ENCODE measurements at regions not wholly inside any gene's neighbourhood (a gene's known extent, or its start where the extent isn't known, plus 50 kb on each side); places are given as distances from the start of the nearest gene placed in this dataset.

DNA sequence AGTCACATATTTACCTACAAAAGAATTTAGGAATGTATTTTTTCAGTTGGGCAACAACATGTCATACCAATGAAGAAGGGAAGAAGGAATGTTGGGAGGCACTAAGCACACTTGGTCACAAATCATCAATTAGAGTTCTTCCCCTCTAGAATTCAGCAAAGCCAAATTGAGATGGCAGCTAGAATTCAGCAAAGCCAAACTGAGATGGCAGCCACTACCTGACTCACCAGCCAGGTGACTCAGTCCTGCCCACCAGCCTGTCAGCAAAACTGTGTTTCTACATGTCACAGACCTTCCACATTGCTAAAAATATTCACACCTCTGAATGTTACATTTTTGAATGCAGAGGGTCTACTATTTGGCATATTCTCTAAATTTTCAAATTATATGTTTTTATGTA is 63.2 kb upstream of the NOCT start:
- Histone ChIP-seq H3K36me3 (no peaks in the 10 kb centered on the region), H3K4me3 (no peak overlapping the region), H3K27ac (no peak overlapping the region), H3K27me3 (no peaks in the 10 kb centered on the region), H3K9me3 (no peaks in the 10 kb centered on the region), H3K4me1 (peaks cover 12 to 27% of the 10 kb centered on the region in 2 donors)
- no peak for DNase-seq
- no peak for TF ChIP-seq CTCF (IDR thresholded peaks at IDR 0.05)
- no peak for ATAC-seq
- intact Hi-C loops (cut with DNase I): no loop called here

- no peak for ATAC-seq
- intact Hi-C loops (cut with DNase I): no loop called here
- Histone ChIP-seq H3K9me3 (no peaks in the 10 kb centered on the region), H3K4me1 (peaks cover 12 to 23% of the 10 kb centered on the region in 2 donors), H3K27ac (no peak overlapping the region), H3K36me3 (no peaks in the 10 kb centered on the region), H3K4me3 (no peak overlapping the region), H3K27me3 (no peaks in the 10 kb centered on the region)
- no peak for TF ChIP-seq CTCF (IDR thresholded peaks at IDR 0.05)
- no peak for DNase-seq
These were observed 63.8 kb upstream of the NOCT start for GRCh38 chr4:138951764-138952163.

GRCh38 chr4:138949866-138950265 is 65.7 kb upstream of the NOCT start:
- Histone ChIP-seq H3K36me3 (no peaks in the 10 kb centered on the region), H3K27ac (no peak overlapping the region), H3K4me3 (no peak overlapping the region), H3K9me3 (no peaks in the 10 kb centered on the region), H3K27me3 (no peaks in the 10 kb centered on the region), H3K4me1 (peaks cover 12 to 23% of the 10 kb centered on the region in 2 donors)
- no peak for TF ChIP-seq CTCF (IDR thresholded peaks at IDR 0.05)
- ATAC-seq (no peak), DNase-seq (no peak)
- intact Hi-C loops (cut with DNase I): no loop called here

DNA sequence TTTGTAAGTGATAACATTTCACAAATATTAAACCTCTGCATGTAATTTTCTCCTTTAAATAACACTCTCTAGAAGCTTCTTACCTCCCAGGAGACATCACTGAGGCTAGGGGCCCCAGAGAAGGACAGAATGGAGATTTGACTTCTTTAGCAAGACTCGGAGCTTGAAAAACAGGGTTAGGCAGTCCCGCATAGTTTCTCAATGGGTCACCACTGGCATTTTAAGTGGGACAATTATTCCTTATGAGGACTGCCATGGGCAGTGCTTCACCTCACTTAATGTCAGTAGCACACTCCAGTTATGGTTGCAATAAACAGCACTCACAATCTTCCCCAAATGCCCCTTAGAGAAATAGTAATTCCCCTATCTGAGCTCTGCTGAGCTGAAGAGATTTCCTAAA is 66.7 kb upstream of the NOCT start:
- TF ChIP-seq CTCF (IDR thresholded peaks at IDR 0.05): no peak
- peak; percentile 80 for ATAC-seq
- Histone ChIP-seq H3K9me3 (no peaks in the 10 kb centered on the region), H3K27ac (no peak overlapping the region), H3K4me1 (peaks cover 6 to 13% of the 10 kb centered on the region in 2 donors), H3K4me3 (no peak overlapping the region), H3K36me3 (no peaks in the 10 kb centered on the region), H3K27me3 (no peaks in the 10 kb centered on the region)
- intact Hi-C loops (cut with DNase I): no loop called here
- DNase-seq: no peak

DNA sequence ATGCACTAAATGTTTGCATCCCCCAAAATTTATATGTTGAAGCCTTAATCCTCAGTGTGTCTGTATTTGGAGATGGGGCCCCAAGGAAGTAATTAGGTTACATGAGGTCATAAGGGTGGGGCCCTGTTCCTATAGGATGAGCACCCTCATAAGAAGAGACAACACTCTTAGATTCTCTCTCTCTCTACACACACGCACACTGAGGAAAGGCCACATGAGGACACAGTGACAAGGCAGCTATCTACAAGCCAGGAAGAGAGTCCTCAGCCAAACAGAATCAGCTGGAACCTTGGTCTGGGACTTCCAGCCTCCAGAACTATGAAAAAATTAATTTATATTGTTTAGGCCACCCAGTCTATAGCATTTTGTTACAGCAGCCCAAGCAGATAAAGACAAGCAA is 69.3 kb upstream of the NOCT start:
- DNase-seq: no peak
- Histone ChIP-seq H3K36me3 (no peaks in the 10 kb centered on the region), H3K9me3 (no peaks in the 10 kb centered on the region), H3K4me3 (no peak overlapping the region), H3K4me1 (no peaks in the 10 kb centered on the region), H3K27me3 (no peaks in the 10 kb centered on the region), H3K27ac (no peak overlapping the region)
- TF ChIP-seq CTCF (IDR thresholded peaks at IDR 0.05): no peak
- no peak for ATAC-seq
- intact Hi-C loops (cut with DNase I): no loop called here

All from left lung (tissue), 4 donors.